ENCODE measurements at regions not wholly inside any gene's neighbourhood (a gene's known extent, or its start where the extent isn't known, plus 50 kb on each side); places are given as distances from the start of the nearest gene placed in this dataset.

DNA sequence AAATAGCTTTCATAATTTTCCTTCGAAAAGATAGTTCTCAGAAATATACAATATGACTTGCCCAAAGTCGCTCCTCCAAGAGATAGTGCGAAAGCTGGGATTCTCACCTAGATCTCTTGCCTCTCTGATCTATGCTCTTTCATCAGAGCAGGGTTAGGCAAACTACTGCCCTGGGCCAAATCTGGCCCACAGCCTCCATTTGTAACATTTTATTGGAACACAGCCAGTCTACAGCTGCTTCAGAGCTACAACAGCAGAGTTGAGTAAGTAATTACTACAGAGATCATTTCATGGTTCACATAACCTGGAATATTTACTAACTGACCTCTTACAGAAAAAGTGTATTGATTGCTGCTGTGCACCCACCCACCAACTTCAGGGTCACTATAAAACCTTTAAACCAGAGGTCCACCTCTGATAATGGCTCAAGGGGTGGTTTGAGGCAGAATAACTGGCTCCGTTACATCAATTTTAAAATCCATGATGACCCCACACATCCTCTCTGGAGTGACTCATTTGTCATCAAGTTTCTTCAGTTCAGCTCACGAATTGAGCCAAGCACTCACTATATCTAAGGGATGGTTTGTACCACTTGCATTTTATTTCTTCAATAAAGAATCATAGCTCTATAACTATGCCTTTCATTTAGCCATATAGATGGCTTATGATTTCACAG, 1019.0 kb downstream of the XPNPEP1 start:
- TF ChIP-seq SUZ12 (IDR thresholded peaks at IDR 0.05) (no peak), ELF4 (IDR thresholded peaks at IDR 0.05) (no peak), PKNOX1 (IDR thresholded peaks at IDR 0.05) (no peak), FOXK2 (IDR thresholded peaks at IDR 0.05) (no peak), BHLHE40 (IDR thresholded peaks at IDR 0.05; ENCODE audit: borderline replicate concordance) (no peak), FOXA1 (IDR thresholded peaks at IDR 0.05) (no peak), FOXM1 (IDR thresholded peaks at IDR 0.05; ENCODE audit: borderline replicate concordance) (no peak), ARNT (IDR thresholded peaks at IDR 0.05) (no peak)

All from HEK293T (cell line).